ENCODE measurements at regions not wholly inside any gene's neighbourhood (a gene's known extent, or its start where the extent isn't known, plus 50 kb on each side); places are given as distances from the start of the nearest gene placed in this dataset.

DNA sequence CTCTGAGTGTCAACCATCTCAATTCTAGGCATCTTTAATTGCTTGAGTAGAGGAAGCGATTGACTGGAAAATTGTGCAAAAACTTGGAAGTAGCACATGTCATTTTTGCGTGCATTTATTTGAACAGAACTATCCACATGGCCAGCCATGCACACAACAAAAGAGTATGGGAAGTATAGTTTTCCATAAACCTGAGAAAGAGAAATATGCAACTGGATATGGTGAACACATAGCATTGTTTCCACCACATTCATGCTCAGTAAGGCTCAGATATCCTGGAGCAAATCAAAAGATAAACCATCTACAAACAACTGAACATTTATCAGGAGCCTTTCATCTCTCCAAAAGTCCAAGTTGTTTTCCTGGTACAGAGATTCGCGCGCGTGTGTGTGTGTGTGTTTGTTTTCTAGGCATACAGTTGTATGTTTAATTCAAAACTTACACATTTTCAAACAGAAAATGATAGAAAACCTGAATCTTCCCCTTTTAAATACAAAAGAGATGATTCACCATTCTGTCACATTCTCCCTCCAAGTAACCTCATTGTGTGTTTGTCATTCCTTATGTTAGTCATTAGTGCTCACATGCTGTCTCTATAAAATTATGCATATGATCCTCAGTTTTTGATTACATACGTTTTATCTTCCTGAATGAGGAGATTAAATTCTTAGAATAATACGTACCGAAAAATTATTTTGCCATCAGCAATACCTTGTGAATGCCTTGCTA, 780.4 kb upstream of the NRXN1 start:
- no peak for DNase-seq
- WGBS, 3 donors, result 67 to 77% (median 69%) methylated on average over 9 of the region's 9 CpGs
- Histone ChIP-seq H3K27ac (no peak overlapping the region), H3K27me3 (no peaks in the 10 kb centered on the region), H3K4me3 (no peak overlapping the region), H3K36me3 (no peaks in the 10 kb centered on the region), H3K9me3 (no peaks in the 10 kb centered on the region), H3K4me1 (ENCODE audit: insufficient read depth) (no peaks in the 10 kb centered on the region)
- TF ChIP-seq EP300 (IDR thresholded peaks at IDR 0.05), result no peak
- TF ChIP-seq POLR2A (IDR thresholded peaks at IDR 0.05), result no peak
- intact Hi-C loops (cut with DNase I), result no loop called here

DNA sequence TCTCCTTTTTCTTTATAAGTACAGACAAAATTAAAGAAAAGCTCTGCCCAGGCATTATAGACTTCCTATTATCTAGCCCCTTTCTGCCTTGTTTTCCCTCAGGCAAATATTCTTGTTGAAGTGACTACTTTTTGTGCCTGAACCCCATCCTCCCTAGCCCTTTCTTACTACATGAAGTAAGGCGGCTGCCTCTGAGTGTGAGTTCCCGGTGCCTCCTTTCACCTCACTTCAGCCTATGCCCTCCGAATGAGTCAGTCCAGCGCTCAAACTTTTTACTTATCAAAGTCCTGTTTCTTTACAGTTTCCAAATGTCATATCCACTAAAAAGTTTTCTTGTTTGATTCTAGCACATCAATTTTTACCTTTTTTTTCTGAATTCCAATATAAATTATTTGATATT, 778.3 kb upstream of the NRXN1 start:
- H3K27ac ChIP-seq, result no peak overlapping the region
- intact Hi-C loops (cut with DNase I), result no loop called here
- no peak for DNase-seq
- WGBS, 3 donors, result 89 to 96% (median 91%) methylated on average over 4 of the region's 4 CpGs
- H3K4me3 ChIP-seq, result no peak overlapping the region
- TF ChIP-seq POLR2A (IDR thresholded peaks at IDR 0.05) (no peak), EP300 (IDR thresholded peaks at IDR 0.05) (no peak)
- TF ChIP-seq, protein P1, sequence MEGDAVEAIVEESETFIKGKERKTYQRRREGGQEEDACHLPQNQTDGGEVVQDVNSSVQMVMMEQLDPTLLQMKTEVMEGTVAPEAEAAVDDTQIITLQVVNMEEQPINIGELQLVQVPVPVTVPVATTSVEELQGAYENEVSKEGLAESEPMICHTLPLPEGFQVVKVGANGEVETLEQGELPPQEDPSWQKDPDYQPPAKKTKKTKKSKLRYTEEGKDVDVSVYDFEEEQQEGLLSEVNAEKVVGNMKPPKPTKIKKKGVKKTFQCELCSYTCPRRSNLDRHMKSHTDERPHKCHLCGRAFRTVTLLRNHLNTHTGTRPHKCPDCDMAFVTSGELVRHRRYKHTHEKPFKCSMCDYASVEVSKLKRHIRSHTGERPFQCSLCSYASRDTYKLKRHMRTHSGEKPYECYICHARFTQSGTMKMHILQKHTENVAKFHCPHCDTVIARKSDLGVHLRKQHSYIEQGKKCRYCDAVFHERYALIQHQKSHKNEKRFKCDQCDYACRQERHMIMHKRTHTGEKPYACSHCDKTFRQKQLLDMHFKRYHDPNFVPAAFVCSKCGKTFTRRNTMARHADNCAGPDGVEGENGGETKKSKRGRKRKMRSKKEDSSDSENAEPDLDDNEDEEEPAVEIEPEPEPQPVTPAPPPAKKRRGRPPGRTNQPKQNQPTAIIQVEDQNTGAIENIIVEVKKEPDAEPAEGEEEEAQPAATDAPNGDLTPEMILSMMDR (IDR thresholded peaks at IDR 0.05), result no peak
- H3K4me1 ChIP-seq (ENCODE audit: insufficient read depth), result no peaks in the 10 kb centered on the region
- H3K36me3 ChIP-seq, result no peaks in the 10 kb centered on the region
- no peaks in the 10 kb centered on the region for H3K27me3 ChIP-seq
- no peaks in the 10 kb centered on the region for H3K9me3 ChIP-seq

DNA sequence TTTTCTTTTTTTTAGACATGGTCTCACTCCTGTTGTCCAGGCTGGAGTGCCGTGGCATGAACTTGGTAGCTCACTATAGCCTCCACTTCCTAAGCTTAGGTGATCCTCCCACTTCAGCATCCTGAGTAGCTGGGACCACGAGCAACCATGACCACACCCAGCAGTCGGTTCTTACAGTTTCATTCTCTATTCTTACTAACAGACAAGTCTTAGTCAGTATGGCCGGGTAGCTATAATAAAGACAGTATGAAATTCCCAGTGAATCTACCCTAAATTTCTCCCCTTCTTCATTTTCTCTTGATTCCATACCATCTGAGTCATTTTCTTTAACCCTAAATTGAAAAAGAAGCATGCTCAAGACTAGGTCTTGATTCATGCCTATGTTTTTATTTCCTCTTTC, 775.3 kb upstream of the NRXN1 start:
- TF ChIP-seq, protein P1 (IDR thresholded peaks at IDR 0.05), result no peak
- TF ChIP-seq EP300 (IDR thresholded peaks at IDR 0.05) (no peak), POLR2A (IDR thresholded peaks at IDR 0.05) (no peak)
- no peaks in the 10 kb centered on the region for H3K4me1 ChIP-seq (ENCODE audit: insufficient read depth)
- H3K27me3 ChIP-seq, result no peaks in the 10 kb centered on the region
- H3K36me3 ChIP-seq, result no peaks in the 10 kb centered on the region
- H3K4me3 ChIP-seq, result no peak overlapping the region
- 81 to 86% (median 82%) methylated on average over 4 of the region's 4 CpGs for WGBS, 3 donors
- H3K27ac ChIP-seq, result no peak overlapping the region
- intact Hi-C loops (cut with DNase I), result no loop called here
- no peak for DNase-seq
- H3K9me3 ChIP-seq, result no peaks in the 10 kb centered on the region

DNA sequence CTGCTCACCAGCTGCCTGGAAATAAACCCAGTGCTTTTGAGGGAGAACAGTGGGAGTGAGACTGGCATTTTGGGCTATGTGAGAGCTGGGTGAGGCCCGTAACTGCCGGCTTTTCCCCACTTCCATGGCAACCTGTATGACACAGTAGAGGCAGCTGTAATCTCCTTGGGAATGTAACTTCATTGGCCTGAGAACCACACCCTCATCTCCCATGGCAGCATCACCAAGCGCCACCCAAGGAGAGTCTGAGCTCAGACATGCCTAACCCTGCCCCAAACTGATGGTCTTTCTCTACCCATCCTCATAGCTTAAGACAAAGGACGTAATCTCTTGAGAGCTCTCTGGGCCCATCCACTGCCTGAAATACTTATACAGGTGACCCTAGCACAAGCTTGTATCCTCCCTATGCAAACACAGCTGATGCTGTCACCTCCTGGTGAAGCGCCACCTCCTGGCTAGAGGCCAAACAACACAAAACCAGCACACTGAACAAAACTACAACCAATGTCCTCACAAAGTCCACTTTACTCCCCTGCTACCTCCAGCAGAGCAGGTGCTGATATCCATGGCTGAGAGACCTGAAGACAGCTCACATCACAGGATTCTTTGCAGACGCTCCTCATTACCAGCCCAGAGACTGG, 763.4 kb upstream of the NRXN1 start:
- intact Hi-C loops (cut with DNase I), result no loop called here
- TF ChIP-seq POLR2A (IDR thresholded peaks at IDR 0.05), result no peak
- no peak for TF ChIP-seq EP300 (IDR thresholded peaks at IDR 0.05)
- TF ChIP-seq, protein P1 (IDR thresholded peaks at IDR 0.05), result no peak
- H3K9me3 ChIP-seq, result no peaks in the 10 kb centered on the region
- H3K27me3 ChIP-seq, result no peaks in the 10 kb centered on the region
- 77 to 83% (median 79%) methylated on average over 6 of the region's 6 CpGs for WGBS, 3 donors
- H3K4me3 ChIP-seq, result no peak overlapping the region
- no peak overlapping the region for H3K27ac ChIP-seq
- DNase-seq, result no peak
- H3K36me3 ChIP-seq, result no peaks in the 10 kb centered on the region
- no peaks in the 10 kb centered on the region for H3K4me1 ChIP-seq (ENCODE audit: insufficient read depth)

DNA sequence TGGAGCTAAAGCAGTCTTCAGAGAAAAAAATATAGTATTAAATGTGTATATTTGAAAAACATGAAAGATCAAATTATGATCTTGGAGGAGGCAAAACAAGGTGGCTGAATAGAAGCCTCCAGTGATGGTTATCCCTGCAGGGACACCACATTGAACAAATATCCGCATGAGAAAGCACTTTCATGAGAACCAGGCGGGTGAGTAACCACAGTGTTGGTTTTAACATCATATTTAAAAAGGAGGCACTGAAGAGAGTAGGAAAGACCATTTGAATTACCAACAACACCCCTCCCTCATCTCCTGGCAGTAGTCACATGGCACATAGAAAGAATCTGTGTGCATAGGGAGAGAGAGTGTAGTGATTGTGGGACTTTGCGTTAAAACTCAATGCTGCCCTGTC, 759.6 kb upstream of the NRXN1 start:
- intact Hi-C loops (cut with DNase I), result no loop called here
- no peaks in the 10 kb centered on the region for H3K27me3 ChIP-seq
- no peak overlapping the region for H3K4me3 ChIP-seq
- no peaks in the 10 kb centered on the region for H3K9me3 ChIP-seq
- H3K36me3 ChIP-seq, result no peaks in the 10 kb centered on the region
- no peak for DNase-seq
- no peaks in the 10 kb centered on the region for H3K4me1 ChIP-seq (ENCODE audit: insufficient read depth)
- H3K27ac ChIP-seq, result no peak overlapping the region
- WGBS, 3 donors, result 94 to 98% (median 94%) methylated on average over 3 of the region's 3 CpGs
- no peak for TF ChIP-seq EP300 (IDR thresholded peaks at IDR 0.05)
- TF ChIP-seq, protein P1 (IDR thresholded peaks at IDR 0.05), result no peak
- TF ChIP-seq POLR2A (IDR thresholded peaks at IDR 0.05), result no peak
